OCI-LY7 (cell line): ENCODE measurements at regions not wholly inside any gene's neighbourhood (a gene's known extent, or its start where the extent isn't known, plus 50 kb on each side); places are given as distances from the start of the nearest gene placed in this dataset.

ENCODE experiments used
- EZH2phosphoT487 ChIP-seq: fragments of 200-600 bp; sonication (generic); IDR thresholded peaks from 2 replicates; pipeline ENCODE4 v1.6.1; 2018; ENCODE audit warnings: low read depth, borderline replicate concordance, mild to moderate bottlenecking, mixed run types, antibody characterized with exemption, low read length, moderate library complexity, mixed read lengths
- TF ChIP-seq, protein P1 (sequence below): fragments of 200-600 bp; sonication (generic); conservative IDR thresholded peaks from 2 replicates; pipeline ENCODE4 v1.5.1; 2014; ENCODE audit warnings: mild to moderate bottlenecking, antibody characterized with exemption, low read length, moderate library complexity, mixed read lengths

DNA sequence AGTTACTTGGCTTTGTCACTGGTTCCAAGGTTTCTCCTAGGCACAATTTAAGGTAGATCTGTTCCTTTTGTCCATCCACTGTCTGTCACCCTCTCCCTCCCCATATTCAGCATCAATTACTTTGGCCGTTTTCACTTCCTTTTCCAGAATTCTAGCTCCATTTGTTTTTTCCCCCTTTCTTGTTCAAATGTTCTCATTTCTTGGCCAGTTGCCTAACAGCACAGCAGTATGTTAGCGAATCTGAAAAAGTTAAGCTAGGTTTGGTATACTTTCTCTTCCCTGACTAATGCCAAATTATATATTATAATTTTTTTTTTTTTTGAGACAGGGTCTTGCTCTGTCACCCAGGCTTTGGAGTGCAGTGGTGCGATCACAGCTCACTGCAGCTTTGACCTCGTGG, 409.1 kb upstream of the TEX13C start:
- TF ChIP-seq, protein P1, sequence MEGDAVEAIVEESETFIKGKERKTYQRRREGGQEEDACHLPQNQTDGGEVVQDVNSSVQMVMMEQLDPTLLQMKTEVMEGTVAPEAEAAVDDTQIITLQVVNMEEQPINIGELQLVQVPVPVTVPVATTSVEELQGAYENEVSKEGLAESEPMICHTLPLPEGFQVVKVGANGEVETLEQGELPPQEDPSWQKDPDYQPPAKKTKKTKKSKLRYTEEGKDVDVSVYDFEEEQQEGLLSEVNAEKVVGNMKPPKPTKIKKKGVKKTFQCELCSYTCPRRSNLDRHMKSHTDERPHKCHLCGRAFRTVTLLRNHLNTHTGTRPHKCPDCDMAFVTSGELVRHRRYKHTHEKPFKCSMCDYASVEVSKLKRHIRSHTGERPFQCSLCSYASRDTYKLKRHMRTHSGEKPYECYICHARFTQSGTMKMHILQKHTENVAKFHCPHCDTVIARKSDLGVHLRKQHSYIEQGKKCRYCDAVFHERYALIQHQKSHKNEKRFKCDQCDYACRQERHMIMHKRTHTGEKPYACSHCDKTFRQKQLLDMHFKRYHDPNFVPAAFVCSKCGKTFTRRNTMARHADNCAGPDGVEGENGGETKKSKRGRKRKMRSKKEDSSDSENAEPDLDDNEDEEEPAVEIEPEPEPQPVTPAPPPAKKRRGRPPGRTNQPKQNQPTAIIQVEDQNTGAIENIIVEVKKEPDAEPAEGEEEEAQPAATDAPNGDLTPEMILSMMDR, result no peak
- TF ChIP-seq EZH2phosphoT487, result no peak
